ENCODE measurements at regions not wholly inside any gene's neighbourhood (a gene's known extent, or its start where the extent isn't known, plus 50 kb on each side); places are given as distances from the start of the nearest gene placed in this dataset.
"Not testable (repeated sequence)": the region's sequence is repeated elsewhere in the genome, so short reads cannot be mapped to it uniquely, and the experiment has no call there.

DNA sequence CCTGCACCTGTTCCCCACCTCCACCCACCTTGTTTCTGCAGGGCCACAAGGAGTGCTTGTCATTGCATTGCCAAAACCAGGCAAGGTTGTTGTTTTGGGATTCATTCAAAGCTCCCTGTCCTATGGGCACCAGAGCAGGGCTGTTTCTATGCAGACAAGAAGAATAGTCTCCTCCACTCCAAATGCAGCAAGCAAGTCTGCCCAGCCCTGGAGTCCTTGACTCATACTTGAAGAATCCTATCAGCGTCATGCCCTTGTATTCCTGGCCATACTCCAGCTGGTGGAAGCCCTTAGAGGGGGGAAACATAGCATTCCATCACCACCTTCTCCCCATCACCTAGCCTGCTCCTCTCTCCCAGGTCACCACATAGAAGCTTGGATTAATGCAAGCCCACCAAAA is 145.3 kb upstream of the ECI2 start:
- DNase-seq: peak; percentile 25

DNA sequence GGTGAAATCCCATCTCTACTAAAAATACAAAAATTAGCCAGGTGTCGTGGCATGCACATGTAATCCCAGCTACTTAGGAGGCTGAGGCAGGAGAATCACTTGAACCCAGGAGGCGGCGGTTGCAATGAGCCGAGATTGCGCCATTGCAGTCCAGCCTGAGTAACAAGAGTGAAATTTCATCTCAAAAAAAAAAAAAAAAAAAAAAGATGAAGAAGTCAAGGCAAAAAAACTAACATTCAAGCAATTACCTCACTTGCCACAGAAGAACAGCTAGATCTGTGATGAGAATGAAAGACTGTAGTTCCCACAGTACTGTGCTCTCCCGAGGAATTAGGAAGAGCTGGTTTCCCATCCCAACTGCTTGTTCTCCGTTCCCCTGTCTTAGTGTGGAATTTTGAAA is 144.7 kb upstream of the ECI2 start:
- no peak for DNase-seq

DNA sequence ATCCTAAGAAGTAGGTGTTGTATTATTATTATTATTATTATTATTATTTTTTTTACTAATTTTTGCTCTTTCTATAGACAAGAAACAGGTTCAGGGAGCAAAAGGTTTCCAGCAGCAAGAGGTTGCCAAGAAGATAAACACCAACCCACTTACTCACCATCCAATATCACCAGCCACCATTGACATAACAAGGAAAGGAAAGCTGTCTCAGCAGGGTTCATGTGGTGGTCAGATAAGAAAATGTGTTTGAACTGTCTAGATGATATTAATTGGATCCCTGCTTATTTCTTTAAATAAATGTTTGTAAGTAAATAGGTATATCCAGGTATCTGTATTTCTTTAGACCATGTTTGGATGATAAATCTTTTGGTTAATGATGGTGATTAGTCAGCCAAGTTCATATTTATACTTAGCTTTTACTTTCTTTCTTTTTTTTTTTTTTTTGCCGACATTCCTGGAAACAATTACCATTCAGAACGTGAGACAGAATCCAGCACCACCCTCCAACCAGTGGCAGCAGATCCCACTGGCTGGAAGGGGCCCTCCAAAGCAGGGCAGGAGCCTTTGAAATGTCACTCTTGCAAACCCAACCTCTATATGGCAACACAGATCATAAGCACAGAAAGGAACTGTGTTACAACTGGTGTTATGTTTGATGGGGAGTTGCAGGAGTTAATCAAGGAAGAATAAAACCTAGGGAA is 139.2 kb upstream of the ECI2 start:
- no peak for DNase-seq

DNA sequence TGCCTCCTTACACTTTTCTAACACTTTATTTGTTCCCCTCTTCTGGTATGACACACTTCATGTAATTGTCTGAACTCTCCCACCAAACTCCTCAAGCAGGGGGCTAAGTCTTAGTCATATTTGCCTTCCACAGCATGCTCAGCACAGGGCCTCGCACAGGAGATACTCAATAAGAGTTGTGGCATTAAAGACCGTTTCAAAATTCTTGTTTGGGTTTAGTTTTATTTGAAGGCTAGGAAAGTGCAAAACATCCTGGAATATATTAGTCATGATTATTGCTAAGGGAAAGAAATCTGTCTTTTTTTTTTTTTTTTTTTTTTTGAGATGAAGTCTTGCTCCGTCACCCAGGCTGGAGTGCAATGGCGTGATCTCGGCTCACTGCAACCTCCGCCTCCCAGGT is 137.6 kb upstream of the ECI2 start:
- no peak for DNase-seq

DNA sequence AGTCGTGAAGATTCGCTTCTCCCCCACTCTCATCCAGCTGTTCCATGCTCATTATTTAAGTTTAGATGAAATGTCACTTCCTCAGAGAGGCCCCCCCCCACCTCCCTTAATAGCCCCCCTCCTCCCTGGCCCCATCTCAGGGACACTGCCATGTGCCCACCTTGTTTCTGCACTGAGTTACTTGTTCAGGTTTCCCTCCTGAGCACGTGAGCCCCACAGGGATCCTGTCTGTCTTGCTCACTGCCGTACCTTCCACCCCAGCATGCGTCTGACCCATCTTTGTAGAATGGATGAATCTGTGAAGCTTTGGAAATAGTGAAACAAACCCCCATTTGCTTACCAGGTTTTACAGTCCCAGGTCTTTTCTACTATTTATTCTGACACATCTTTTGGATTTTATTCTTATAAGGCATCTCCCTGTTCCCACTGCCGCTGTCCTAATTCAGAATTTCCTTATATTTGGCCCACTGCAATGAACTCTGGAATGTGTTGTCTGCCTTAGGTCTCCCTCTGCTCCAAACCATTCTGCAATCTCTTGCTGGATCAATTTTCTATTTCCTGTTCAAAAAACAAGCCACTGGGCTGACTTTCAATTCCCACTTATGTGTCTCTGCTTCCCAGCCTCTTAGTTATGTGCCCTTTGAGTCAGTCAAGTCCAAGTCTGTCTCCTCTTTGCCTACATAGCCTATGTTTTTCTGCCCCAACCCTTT is 136.5 kb upstream of the ECI2 start:
- no peak for DNase-seq

DNA sequence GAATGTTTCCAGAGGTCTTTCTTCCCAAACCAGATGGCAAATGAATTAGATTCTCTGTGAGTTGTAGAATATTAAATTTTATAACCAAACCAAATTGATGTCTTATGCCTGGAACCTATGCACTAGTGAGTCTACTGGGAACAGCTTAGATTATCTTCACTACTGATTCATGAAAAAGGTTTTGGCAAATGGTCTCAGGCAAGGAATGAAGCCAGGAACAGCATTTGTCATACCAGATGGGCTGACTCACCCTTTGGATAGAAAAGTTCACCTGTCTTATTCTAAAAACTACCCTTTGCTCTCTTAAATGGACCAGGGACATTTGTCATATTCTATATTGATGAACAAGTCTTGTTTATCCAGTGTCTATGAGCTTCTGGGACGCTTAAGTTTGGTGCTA is 135.4 kb upstream of the ECI2 start:
- no peak for DNase-seq

DNA sequence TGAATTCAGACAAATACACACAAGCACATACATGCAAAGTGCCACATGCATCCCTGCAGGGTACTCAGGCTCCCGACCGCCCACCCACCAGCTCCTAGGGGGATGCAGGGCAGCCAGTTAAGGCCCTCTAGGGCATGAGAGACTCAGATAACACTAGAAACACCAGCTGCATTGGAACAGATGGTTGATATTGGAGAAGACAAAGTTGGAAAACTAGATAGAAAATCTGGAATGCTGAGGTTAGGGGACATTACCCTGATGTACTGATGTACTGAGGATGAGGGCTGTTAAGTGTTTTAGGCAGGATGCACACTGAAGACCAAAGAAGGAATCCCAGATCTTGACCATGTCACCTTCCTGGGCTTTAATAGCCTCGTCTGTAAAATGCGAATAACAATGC is 134.6 kb upstream of the ECI2 start:
- DNase-seq: no peak

DNA sequence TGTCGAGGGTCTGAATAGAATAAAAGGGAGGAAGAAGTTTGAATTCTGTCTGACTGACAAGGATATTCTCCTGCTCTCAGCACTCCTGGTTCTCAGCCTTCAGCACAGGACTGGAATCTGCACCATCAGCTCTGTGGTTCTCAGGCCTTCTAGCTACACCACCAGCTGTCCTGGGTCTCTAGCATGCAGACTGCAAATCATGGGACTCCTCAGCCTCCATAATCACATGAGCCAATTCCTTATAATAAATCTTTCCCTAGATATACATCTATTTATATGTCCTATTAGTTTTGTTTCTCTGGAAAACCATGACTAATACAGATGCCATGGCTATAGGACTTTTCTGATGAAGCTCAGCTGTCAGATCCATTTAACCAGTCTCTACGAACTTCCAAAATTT is 132.8 kb upstream of the ECI2 start:
- DNase-seq: no peak

DNA sequence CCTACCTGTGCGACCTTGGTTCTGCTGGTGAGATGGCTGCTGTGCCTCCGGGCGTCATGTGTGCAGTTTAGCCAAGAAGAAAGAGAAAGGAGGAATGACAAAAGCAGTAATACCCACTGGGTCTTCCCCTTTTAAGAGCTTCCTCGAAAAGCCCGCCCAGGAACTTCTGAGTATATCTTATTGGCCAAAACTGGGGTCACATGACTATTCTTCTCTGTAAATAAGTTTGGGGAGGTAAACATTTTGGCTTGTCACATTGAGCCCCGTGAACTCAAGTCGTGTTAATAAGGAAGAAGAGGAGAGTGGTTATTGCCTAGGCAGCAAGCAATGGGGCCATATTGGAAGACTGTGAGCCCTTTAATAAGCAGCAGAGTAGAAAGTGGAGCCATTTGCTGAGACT is 130.4 kb upstream of the ECI2 start:
- no peak for DNase-seq

DNA sequence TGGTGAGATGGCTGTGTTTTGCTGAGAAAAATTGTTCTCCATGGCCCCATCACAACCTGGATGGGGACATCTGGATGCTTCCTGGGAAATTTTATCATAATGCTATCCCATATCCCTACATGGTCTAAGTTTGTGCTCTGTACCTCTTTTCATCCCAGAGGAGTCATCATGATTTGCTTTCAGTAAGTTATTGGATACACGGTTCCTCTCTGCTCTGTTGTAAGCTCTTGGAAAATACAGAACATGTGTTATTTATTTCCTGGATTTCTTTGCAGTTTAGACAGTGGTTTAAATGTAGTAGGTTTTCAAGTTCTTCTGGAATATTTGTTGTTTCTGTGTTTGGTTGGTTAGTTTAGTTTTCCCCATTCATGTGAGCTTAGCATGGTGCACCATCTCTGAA is 129.2 kb upstream of the ECI2 start:
- no peak for DNase-seq

DNA sequence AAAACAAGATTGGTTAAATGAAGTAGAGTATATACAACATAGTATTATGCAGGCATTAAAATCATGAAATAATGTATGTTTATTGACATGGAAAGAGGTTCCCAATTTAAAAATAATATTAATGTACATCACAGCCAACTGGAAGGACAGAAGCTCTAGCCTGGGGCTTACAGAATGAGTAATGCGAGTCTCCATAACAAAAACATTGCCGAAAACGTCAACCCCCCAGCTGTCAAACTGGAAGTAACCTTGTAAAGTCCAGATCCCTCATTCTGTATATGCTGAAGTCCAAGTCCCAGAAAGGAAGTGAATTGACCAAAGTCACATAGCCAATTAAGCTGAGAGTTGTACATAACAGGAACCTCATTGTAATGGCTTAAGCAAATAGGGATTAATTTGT is 128.7 kb upstream of the ECI2 start:
- DNase-seq: no peak

DNA sequence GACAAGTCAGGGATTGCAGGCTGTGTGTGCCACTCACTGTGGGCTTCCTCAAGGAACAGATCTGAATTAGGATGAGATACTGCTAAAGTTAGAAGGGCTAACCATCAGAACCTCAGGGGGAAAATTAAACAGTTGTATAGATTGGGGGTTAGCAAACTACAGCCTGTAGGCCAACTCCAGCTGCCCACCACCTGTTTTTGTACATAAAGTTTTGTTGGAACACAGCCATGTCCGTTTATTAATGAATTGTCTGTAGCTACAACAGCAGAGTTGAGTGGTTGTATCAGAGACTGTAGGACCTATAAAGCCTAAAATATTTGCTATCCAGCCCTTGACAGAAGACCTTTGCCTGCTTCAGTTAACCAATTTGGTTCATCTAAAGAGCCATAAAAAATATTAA is 127.2 kb upstream of the ECI2 start:
- no peak for DNase-seq

DNA sequence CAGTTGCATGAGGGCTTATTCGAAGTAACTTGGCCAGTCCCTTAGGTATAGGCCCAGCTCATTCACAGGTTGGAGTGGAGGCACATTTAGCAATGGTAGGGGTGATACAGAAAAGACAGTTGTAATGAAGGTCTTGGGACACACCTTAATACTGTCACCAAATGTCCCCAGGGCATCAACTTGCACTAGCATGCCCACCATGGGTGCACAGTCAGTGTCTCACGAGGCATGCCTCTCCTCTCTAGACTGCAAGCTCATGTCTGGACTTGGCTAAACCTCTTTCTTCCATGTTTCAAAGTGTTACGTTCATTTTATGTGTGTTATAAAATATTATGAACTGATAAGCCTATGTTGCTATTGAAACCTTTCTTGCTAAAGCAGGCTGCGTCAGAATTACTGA is 124.0 kb upstream of the ECI2 start:
- no peak for DNase-seq

DNA sequence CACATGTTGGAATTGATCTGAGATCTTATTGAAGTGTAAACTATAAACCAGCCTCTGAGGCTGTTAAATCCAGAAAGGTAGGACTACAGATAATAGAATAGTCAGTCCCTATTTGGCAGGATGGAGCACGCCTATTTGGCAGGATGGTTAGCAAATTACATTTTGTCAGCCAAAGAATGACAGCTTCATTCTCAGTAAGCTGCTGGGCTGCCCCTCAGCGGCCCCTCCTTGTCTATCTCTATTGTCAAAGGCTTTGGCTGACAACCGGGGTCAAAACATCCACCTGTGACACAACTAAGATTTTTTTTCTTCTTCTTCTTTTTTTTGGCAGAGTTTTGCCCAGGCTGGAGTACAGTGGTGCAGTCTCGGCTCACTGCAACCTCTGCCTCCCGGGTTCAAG is 123.4 kb upstream of the ECI2 start:
- DNase-seq: no peak

DNA sequence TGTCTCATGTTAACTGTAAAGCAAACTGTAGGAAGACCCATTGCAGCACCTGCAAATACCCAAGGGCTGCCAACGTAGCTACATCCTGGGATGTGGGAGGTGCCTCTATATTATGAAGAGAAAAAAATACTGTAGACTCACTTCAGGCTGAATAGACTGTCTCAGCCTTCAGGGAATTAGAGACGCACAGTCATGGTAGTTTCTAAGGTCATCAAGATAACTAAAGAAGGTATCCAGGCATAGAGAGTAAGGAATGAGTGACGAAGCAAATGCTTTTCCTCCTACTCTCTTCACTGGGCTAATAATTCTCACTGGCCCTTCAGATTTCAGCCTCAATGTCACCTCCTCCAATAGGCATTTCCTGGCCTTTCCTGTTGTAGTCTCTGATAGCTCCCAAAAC is 121.6 kb upstream of the ECI2 start:
- no peak for DNase-seq

DNA sequence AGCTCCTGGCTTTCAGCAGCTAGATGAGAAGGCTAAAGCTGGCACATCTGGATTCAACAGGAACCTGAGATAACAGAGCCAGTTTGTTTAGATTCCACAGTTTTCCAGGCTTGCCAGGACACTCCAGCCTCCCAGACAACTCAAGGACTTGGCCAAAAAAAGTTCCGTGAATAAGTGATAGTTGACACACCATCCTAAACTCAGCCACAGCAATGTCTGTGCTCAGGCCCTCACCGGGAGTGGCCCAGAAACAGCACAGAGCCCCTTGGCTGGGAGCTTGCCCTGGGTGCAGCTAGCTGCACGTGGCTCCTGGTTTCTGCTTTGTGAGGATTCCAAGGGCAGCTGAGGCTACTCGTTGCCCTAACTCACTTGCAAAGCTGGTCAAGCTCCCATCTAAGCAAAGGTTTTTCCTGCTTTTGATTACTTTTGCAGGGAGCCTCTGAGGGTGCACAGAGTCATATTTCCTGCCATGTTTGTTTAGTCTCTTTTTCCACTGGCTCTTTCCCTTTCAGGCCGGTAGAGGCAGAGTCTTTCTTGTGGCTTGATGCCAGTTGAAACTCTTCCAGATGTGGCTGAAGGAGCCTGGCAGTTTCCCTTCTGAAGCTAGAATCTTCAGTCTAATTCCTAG is 118.3 kb upstream of the ECI2 start:
- peak; percentile 59 for DNase-seq

DNA sequence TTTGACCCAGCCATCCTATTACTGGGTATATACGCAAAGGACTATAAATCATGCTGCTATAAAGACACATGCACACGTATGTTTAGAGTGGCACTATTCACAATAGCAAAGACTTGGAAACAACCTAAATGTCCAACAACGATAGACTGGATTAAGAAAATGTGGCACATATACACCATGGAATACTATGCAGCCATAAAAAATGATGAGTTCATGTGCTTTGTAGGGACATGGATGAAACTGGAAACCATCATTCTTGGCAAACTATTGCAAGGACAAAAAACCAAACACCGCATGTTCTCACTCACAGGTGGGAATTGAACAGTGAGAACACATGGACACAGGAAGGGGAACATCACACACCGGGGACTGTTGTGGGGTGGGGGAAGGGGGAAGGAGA is 117.1 kb upstream of the ECI2 start:
- not testable (repeated sequence) for DNase-seq

DNA sequence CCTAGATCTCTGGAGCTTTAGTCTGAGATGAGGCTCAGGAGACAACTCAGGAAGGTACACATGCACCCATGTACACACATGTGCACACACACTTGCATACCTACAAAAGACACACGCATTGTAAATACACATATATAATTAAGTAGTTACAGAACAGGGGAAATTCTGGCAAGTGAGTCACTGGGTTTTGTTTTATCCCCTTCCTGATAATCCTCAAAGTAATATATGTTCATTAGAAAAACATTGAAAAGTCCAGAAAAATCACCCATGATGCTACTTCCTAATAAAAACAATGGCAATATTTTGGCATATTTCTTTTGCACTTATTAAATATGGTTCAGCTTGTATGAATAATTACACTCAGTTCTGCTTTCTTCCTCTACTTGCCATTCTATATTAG is 115.3 kb upstream of the ECI2 start:
- no peak for DNase-seq

DNA sequence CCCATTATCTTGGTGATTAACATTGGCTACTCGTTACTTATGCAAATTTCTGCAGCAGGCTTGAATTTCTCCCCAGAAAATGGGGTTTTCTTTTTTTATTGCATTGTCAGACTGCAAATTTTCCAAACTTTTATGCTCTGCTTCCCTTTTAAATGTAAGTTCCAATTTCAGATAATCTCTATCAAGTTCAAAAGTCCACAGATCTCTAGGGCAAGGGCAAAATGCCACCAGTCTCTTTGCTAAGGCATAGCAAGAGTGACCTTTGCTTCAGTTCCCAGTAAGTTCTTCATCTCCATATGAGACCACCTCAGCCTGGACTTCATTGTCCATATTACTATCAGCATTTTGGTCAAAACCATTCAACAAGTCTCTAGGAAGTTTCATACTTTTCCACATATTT is 108.5 kb upstream of the ECI2 start:
- not testable (repeated sequence) for DNase-seq

DNA sequence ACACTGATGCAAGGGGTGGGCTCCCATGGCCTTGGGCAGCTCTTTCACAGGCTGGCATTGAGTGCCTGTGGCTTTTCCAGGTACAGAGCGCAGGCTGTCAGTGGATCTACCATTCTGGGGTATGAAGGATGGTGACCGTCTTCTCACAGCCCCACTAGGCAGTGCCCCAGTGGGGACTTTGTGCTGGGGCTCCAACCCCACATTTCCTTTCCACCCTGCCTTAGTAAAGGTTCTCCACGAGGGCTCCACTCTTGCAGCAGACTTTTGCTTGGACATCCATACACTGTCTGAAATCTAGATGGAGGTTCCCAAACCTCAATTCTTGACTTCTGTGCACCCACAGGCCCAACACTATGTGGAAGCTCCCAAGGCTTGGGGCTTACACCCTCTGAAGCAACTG is 107.9 kb upstream of the ECI2 start:
- DNase-seq: no peak

DNA sequence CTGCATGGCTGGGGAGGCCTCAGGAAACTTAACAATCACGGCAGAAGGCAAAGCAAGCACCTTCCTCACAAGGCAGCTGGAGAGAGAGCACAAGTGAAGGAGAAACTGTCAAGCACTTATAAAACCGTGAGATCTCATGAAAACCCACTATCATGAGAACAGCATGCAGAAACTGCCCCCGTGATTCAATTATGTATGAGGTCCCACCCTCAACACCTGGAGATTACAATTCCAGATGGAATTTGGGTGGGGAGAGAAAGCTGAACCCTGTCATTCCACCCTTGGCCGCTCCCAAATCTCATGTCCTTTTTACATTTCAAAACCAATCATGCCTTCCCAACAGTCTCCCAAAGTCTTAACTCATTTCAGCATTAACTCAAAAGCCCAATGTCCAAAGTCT is 107.2 kb upstream of the ECI2 start:
- no peak for DNase-seq

DNA sequence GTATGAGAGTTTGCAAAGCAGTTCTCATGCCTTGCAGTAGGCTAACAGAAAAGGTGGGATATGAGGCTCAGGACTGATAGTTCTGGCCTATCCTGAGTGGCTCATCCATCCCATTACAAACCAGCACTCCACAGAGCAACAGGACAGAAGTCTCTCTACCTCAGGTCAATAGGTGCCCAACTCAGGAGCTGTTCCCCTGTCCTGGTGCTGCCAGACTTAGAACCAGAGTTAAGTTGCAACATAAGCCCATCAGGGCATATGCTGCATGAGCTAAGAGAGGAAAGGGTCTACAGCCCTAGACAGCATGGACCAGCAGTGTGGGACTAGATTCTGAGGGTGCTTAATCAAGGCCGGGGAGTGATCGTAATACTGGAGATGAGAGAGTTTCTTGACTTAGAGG is 104.8 kb upstream of the ECI2 start:
- DNase-seq: no peak

DNA sequence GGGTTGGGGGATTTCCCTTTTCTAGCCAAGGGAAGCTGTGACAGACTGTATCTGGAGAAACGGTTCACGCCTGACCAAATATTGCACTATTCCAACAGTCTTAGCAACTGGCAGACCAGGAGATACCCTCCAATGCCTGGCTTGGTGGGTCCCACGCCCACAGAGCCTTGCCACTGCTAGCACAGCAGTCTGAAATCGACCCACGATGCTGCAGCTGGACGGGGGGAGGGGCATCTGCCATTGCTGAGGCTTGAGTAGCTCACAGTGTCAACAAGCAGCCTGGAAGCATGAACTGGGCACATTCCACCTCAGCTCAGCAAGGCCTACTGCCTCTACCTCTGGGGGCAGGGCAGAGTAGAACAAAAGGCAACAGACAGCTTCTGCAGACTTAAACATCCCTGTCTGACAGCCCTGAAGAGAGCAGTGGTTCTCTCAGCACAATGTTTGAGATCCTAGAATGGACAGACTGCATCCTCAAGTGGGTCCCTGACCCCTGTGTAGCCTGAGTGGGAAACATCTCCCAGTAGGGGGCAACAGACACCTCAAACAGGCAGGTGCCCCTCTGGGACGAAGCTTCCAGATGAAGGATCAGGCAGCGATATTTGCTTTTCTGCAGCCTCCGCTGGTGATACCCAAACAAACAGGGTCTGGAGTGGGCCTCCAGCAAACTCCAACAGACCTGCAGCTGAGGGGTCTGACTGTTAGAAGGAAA is 89.9 kb upstream of the ECI2 start:
- peak; percentile 86 for DNase-seq
